ENCODE measurements at regions not wholly inside any gene's neighbourhood (a gene's known extent, or its start where the extent isn't known, plus 50 kb on each side); places are given as distances from the start of the nearest gene placed in this dataset.

DNA sequence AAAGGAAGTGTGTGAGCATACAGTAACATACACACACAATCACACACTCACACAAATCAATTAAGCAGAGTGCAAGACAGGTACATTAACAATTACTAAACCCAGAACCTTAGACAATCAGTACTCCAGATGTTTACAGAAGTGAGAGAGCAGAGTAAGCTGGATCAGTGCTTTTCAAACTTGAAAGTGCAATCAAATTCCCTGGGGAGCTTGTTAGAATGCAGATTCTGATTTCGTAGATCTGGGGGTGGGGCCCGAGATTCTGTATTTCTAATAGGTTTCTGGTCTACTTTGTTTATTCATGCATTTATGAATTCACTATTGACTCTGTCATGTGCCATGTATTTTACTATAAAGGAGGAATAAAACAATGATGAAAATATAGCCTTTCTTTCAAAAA, 179.6 kb upstream of the PHYHIPL start:
- no peak for DNase-seq (ENCODE audit: low read depth)

GRCh38 chr10:58998924-58999713, 177.3 kb upstream of the PHYHIPL start:
- DNase-seq (ENCODE audit: low read depth), result no peak

DNA sequence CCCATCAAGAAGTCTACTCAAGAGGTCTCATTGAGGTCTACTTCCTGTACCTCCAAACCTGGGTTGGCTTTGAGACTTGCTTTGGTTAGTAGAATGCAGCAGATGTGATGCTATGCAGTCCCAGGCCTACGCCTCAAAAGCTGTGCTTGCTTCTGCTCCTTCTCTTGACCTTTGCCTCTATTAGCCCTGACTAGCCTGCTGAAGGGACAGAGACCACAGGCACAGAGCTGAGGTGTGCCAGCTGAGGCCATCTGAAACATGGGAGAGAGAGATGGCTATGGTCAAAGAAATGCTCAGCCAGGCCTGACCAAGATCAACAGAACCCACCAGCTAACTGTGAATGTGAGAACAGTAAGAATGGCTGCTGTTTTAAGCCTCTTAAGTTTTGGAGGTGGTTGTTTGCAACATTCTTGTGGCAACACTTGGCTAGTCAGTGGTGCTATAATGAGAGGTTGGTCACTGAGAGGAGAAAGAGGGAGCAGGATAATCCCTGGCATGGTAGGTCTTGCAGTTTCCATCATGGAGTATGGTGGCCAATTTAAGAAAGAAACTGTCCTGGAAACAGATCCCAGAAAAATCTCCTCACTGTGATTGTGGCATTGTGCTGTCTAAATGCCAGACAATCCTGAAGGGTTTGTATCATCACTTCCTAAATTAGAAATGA, 176.1 kb upstream of the PHYHIPL start:
- no peak for DNase-seq (ENCODE audit: low read depth)

- no peak for DNase-seq (ENCODE audit: low read depth)
Observed at GRCh38 chr10:59002011-59002410, 174.4 kb upstream of the PHYHIPL start.

DNA sequence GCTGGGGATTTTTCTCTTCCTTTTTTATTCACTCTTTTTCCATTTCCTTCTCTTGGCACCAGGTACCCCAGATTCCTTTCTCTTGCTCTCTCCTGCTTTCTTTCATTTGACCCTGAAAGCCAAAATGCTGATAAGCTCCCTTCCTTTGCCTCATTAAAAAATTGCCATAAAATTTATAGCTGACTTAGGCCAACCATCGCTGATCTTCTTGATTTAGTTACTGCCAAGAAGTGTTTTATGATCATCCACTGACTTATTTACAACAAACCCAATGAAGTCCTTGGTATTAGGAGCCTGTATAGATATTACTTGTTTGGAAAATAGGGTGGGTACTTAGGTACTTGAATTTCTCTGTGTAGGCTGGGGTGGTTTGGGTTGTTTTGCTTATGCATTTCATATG, 173.2 kb upstream of the PHYHIPL start:
- no peak for DNase-seq (ENCODE audit: low read depth)

DNA sequence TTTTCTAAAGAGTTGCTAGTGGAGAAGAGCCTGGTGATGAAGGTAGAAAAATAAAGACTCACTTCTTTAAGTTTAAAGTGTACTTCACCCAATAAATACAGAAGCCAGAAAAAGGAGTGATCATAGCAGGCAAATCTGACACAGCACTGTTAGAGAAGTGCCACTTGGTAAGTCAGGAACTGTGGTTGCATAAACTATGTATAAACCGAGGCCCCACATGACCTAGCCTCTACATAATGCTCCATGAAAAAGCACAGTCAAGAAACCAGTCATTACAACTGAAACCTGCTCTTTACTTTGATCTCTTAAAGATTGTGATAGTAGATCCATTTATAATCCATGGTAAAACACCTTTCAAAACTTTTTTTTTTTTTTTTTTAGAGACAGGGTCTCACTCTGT, 172.1 kb upstream of the PHYHIPL start:
- no peak for DNase-seq (ENCODE audit: low read depth)

DNA sequence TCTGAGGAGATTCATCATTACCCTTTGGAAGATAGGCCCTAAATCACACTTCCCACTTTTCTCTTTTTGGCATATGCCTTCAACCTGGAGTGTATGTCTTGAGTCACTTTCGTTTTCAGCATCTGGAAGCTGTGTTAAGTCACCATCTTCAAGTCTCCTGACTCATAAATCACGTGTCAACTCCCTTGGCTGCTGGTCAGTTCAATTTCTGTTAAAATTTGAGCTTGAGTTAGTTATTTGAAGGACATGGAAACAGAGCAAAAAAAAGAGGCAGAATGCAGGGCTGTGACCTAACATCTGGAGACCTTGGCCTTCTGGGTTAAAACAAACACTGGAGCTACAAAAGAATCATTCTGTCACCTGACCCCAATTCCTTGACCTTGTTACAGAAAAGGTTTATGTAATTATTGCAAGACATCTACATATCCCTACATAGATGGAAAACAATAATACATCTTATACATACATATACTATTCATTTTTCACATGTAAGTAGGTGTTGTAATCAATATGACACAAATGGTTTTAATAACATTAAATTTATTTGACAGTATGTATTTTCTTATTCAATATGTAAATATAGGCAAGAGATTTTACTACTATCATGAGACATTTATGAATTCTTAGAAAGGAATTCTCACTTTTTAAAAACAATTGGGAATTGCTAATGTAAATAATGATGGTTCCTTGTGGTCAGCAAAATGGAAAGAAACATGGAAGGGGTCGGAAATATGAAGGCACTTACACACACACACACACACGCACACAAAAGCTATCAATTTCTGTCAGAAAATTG, 169.7 kb upstream of the PHYHIPL start:
- peak; percentile 28 for DNase-seq (ENCODE audit: low read depth)

GRCh38 chr10:59007307-59008025, 169.0 kb upstream of the PHYHIPL start:
- no peak for DNase-seq (ENCODE audit: low read depth)

DNA sequence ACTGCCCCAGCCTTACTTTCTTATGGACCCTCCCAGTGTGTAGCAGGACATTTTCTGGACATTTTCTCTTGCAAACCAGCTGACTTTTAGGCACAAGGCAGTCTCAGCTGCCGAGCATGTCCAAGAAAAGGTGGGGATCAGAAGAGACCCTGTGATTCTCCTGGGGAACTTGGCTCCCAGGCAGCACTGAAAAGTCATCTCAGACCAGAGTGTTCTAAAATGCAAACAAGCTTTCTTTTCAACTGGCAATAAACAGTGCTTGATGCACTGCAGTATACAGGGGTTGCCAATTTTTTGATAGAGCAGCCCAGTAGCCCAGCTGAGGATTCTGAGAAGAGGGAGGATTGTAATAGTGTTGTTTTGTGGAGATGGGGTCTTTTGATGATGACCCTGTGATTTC, 168.0 kb upstream of the PHYHIPL start:
- DNase-seq (ENCODE audit: low read depth), result no peak

DNA sequence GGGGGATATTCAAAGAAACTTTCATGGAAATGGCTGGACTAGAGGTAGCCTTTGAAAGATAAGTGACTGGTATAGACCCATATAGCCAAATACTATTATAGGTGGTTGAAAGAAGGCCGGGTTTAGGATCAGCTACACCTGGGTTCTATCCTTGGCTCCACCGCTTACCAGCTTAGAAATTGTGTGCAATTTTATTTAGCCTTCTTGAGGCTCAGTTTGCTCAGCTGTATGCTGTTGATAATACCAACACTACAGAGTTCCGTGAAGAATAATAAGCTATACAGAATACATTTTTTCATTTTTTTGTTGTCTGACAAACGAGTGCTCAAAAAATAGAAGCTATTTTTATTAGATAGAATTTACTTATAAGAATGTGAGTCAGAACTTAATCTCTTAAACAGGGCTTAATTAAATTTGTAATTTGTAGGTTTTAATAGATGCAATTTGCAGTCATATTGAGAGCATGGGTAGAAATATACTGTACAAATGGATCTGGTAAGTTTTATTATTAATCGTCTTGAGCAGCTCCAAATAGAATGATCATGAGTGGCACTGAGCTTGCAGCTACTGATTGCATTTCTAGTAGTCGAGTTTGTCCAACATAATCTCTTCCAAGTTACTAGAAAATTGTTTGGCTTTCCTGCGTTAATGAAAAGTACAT, 164.3 kb upstream of the PHYHIPL start:
- DNase-seq (ENCODE audit: low read depth), result no peak

DNA sequence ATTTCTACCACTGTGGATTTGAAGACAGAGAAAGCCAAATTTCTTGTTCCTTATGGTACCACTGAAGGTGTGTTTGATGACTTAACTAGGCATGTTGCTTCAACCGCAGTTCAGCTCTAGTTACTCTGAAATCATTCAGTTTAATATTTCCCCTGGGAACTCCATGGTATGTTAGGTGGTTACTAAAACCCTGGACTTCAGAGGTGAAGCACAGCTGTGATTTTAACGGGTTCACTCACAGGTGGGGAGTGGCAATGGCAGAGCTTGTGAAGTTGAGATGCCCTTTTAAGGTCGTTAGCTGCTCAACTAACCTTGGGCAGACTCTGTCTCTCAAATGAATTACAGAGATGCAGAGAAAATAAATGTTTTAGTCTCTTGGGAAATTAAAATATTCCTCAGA, 163.6 kb upstream of the PHYHIPL start:
- no peak for DNase-seq (ENCODE audit: low read depth)

- no peak for DNase-seq (ENCODE audit: low read depth)
Observed at GRCh38 chr10:59016043-59016442, 160.4 kb upstream of the PHYHIPL start.

DNA sequence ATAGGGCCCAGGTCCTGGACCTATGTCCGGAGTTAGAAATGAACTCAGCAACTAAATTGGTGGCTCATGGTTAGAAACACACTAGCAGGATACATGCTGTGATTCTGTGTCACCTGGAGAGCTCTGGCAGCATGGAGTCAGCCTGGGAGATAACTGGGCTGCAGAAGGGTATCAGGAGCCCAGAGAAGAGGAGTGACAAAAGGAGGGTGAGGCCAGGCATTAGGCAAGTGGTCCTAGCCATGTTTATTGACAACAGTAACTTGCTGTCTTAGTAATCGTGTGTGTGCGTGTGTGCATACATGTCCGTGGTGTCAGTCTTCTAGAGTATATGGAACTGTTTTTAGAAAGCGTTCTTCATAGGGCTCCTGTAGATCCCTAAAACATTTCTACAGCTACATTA, 157.5 kb upstream of the PHYHIPL start:
- no peak for DNase-seq (ENCODE audit: low read depth)

GRCh38 chr10:59019603-59020002, 156.8 kb upstream of the PHYHIPL start:
- DNase-seq (ENCODE audit: low read depth), result no peak

DNA sequence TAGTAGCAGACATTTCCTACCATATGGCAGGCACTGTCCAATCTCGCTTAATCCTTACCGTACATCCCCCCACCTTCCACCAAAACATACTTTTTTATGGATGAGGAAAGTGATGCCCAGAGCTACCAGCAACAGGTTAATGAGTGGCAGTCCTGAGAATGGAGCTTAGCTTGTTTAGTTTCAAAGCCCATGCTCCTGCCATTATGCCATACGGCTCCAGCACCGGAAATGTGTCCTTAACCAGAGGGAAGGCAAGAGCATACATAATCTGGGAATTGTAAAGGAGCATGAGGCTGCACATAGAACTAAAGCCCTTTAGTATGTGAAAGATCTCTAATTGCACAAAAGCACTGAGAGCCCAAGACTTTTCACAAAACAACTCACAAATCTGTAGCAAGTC, 155.9 kb upstream of the PHYHIPL start:
- DNase-seq (ENCODE audit: low read depth), result no peak

- no peak for DNase-seq (ENCODE audit: low read depth)
Observed at GRCh38 chr10:59025981-59026765, 150.3 kb upstream of the PHYHIPL start.

DNA sequence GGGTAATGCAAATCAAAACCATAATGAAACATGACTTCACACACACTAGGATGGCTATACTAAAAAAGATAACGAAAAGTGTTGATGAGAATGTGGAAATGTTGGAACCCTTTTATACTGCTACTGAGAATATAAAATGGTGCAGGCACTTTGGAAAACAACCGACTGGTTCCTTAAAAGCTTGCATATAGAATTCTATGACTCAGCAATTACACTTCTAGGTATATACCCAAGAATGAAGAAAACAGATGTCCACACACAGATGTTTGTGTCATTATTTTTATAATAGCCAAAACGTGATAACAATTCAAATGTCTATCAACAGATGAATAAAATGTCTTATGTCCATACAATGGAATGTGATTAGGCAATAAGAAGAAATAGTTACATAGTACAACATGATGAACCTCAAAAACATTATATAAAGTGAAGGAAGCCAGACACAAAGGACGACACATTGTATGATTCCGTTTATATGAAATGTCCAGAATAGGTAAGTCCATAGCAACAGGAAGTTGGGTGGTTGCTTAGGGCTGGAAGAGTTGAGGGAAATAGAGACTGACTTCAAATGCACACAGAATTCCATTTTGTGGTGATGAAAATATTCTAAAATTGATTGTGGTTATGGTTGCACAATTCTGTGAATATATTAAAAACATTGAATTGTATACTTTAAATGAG, 148.3 kb upstream of the PHYHIPL start:
- no peak for DNase-seq (ENCODE audit: low read depth)

DNA sequence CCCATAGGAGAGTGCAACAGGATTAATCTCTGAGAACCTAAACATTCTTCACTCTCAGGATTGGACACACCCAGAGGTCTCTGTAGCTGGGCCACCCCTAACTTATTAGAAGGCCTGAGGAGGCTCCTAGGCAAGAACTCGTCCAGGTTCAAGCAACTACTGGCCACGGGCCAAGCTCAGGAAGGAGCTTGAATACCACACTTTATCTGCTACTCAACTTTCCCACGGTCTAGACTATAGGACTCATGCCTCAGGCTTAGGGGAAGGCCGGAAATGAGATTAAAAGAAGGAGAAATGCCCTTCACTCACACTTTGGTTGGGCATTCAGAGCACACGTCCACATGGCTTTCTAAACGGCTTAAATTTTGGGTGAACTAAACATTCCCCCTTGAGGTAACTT, 142.8 kb upstream of the PHYHIPL start:
- DNase-seq (ENCODE audit: low read depth), result no peak

DNA sequence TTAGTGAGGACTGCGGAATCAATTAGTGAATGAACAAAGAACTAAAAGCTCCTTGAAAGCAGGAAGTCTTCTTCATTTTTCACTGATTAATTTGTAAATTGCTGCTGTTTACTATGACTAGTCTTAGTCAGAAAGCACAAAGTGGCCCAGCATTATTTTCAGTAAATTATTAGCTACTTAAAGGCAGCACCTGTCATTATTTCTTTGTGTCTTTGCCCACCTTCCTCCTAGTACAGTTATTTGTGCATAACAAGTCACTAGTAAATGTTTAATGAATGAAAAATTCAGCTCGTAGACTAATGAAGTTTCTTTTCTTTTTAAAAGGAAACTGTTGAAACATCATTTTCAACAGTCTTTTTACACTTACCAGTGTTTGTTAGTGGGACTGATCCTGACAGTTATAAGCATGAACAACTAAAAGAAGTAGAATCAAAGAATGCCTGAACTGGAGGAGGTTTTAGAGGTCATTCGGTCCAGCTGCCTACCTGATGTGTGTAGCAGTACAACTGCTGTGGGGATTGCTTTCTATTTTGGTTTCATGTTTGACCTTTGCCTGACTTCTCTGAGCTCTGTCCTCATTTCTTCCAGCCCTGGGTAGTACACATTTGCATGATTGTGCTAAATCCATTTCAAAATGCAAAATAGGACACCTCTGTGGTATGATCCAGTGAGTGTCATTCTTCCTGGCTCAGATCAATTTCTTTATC, 140.0 kb upstream of the PHYHIPL start:
- no peak for DNase-seq (ENCODE audit: low read depth)

GRCh38 chr10:59037018-59037389, 139.4 kb upstream of the PHYHIPL start:
- no peak for DNase-seq (ENCODE audit: low read depth)
